Liver (tissue), 8 donors: ENCODE measurements at regions not wholly inside any gene's neighbourhood (a gene's known extent, or its start where the extent isn't known, plus 50 kb on each side); places are given as distances from the start of the nearest gene placed in this dataset.

Experiments
- DNase-seq: peaks from one replicate; pipeline ENCODE4 v3.0.0-alpha.2; 2017; ENCODE audit warnings: low spot score
- H3K27ac ChIP-seq, 2 donors: one replicate each; pipeline ENCODE4 v1.7.0; 2013; ENCODE audit warnings: inconsistent platforms in 2 of 2, low read length in 2 of 2, control low read depth in 1 of 2, low read depth in 1 of 2, mild to moderate bottlenecking in 1 of 2
- H3K27me3 ChIP-seq, 4 donors: one replicate each; pipeline versions ENCODE4 v1.6.1 to v1.7.0; 2013; ENCODE audit warnings: low read length in 3 of 4, inconsistent platforms in 1 of 4, mild to moderate bottlenecking in 1 of 4, moderate library complexity in 1 of 4; ENCODE audit not compliant: control insufficient read depth in 4 of 4, insufficient read depth in 4 of 4
- H3K36me3 ChIP-seq, 4 donors: one replicate each; pipeline versions ENCODE4 v1.6.1 to v1.7.0; 2013; ENCODE audit warnings: low read length in 3 of 4, mild to moderate bottlenecking in 3 of 4, low read depth in 1 of 4, moderate library complexity in 1 of 4; ENCODE audit not compliant: control insufficient read depth in 4 of 4, insufficient read depth in 3 of 4
- H3K4me1 ChIP-seq, 4 donors: one replicate each; pipeline versions ENCODE4 v1.6.1 to v1.7.0; 2013; ENCODE audit warnings: low read length in 3 of 4, mild to moderate bottlenecking in 3 of 4, moderate library complexity in 1 of 4; ENCODE audit not compliant: control insufficient read depth in 4 of 4, insufficient read depth in 4 of 4
- H3K4me3 ChIP-seq, 3 donors: one replicate each; pipeline versions ENCODE4 v1.6.1 to v1.7.0; 2013; ENCODE audit warnings: low read length in 3 of 3, control low read depth in 1 of 3, low read depth in 1 of 3, mild to moderate bottlenecking in 1 of 3
- H3K9ac ChIP-seq, 2 donors: one replicate each; pipeline ENCODE4 v1.7.0; 2013; ENCODE audit warnings: low read length in 2 of 2, mild to moderate bottlenecking in 2 of 2, moderate library complexity in 2 of 2, control low read depth in 1 of 2, low read depth in 1 of 2
- H3K9me3 ChIP-seq, 4 donors: one replicate each; pipeline versions ENCODE4 v1.6.1 to v1.7.0; 2013; ENCODE audit warnings: low read length in 3 of 4; ENCODE audit not compliant: control insufficient read depth in 4 of 4
- FOXA1 ChIP-seq: IDR thresholded peaks from 2 replicates; pipeline ENCODE4 v1.6.1; 2016; ENCODE audit warnings: antibody characterized with exemption
- FOXA2 ChIP-seq: IDR thresholded peaks from 2 replicates; pipeline ENCODE4 v1.6.1; 2016; ENCODE audit warnings: antibody characterized with exemption
- HNF4A ChIP-seq, 2 donors: conservative IDR thresholded peaks; 2 replicates each; pipeline ENCODE4 v1.6.1; 2016; ENCODE audit warnings: antibody characterized with exemption in 2 of 2, mild to moderate bottlenecking in 2 of 2
- HNF4G ChIP-seq: IDR thresholded peaks from 2 replicates; pipeline ENCODE4 v1.6.1; 2016; ENCODE audit warnings: antibody characterized with exemption
- JUND ChIP-seq, 2 donors: IDR thresholded peaks; 2 replicates each; pipeline ENCODE4 v1.6.1; 2016; ENCODE audit warnings: antibody characterized with exemption in 2 of 2
- NR2F2 ChIP-seq: IDR thresholded peaks from 2 replicates; pipeline ENCODE4 v1.6.1; 2016; ENCODE audit warnings: antibody characterized with exemption
- RAD21 ChIP-seq, 2 donors: IDR thresholded peaks; 2 replicates each; pipeline ENCODE4 v1.6.1; 2016; ENCODE audit warnings: antibody characterized with exemption in 2 of 2, mild to moderate bottlenecking in 2 of 2
- RXRA ChIP-seq, 2 donors: IDR thresholded peaks; 2 replicates each; pipeline ENCODE4 v1.6.1; 2017 to 2018; ENCODE audit warnings: antibody characterized with exemption in 2 of 2, mild to moderate bottlenecking in 1 of 2
- SP1 ChIP-seq: IDR thresholded peaks from 2 replicates; pipeline ENCODE4 v1.6.1; 2018; ENCODE audit warnings: antibody characterized with exemption, mild to moderate bottlenecking
- TAF1 ChIP-seq: conservative IDR thresholded peaks from 2 replicates; pipeline ENCODE4 v1.6.1; 2016; ENCODE audit warnings: antibody characterized with exemption, mild to moderate bottlenecking
- WGBS: extraction: QIAGEN DNeasy Blood & Tissue Kit; methylation state at CpG from one replicate; pipeline ENCODE4 v1.1.7; 2013; 5-methylcytosine and 5-hydroxymethylcytosine counted together
- TF ChIP-seq, protein P1 (sequence below): IDR thresholded peaks from 2 replicates; pipeline ENCODE4 v1.6.1; 2016; ENCODE audit warnings: antibody characterized with exemption
- TF ChIP-seq, protein P2 (sequence below): IDR thresholded peaks from 2 replicates; pipeline ENCODE4 v1.6.1; 2016; ENCODE audit warnings: antibody characterized with exemption
- TF ChIP-seq, protein P3 (sequence below): IDR thresholded peaks from 2 replicates; pipeline ENCODE4 v1.6.1; 2016; ENCODE audit warnings: antibody characterized with exemption
- TF ChIP-seq, protein P4 (sequence below): IDR thresholded peaks from 2 replicates; pipeline ENCODE4 v1.6.1; 2016; ENCODE audit warnings: antibody characterized with exemption, mild to moderate bottlenecking
- TF ChIP-seq, protein P5 (sequence below): fragments of 150-350 bp; IDR thresholded peaks from 2 replicates; pipeline ENCODE4 v1.5.1; 2017; ENCODE audit warnings: improper control_type of control experiment, low read depth, low read length; ENCODE audit not compliant: missing input control
- donor health status: healthy.
- donor health status: healthy.
- donor health status: healthy.
- donor health status: healthy.
- donor health status: healthy.

DNA sequence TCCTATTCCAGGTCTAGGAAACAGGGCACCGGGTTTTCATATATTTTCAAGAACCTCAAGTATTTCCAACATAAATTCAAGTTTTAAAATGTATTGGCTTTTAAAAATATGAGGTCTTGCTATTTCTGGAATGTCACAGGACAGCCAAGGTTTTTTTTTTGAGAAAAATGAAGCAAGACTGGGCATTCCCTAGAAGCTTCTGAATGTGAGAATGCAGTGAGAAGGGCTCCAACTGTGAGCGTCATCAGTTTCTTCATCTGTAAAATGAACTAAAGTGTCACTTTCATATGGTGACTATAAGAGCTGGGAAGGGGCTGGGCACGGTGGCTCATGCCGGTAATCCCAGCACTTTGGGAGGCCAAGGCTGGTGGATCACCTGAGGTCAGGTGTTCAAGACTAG, 455.8 kb upstream of the MAF start (continued):
- no peak for TF ChIP-seq RXRA (IDR thresholded peaks at IDR 0.05)
- TF ChIP-seq RAD21 (IDR thresholded peaks at IDR 0.05): no peak

DNA sequence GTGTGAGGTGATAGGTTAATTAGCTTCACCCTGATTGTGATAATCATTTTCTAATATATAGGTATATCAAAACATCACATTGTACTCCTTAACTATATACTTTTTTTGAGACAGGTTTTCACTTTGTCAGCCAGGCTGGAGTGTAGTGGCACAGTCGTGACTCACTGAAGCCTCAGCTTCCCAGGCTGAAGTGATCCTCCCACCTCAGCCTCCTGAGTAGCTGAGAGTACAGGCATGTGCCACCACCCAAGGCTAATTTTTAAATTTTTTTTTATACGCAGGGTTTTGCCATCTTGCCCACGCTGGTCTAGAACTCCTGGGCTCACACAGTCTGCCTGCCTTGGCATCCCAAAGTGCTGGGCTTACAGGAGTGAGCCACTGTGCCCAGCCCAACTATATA, 455.3 kb upstream of the MAF start:
- H3K27ac ChIP-seq: no peak overlapping the region
- WGBS: 96% methylated on average over 3 of the region's 3 CpGs
- H3K9me3 ChIP-seq: no peaks in the 10 kb centered on the region
- no peaks in the 10 kb centered on the region for H3K4me1 ChIP-seq
- no peaks in the 10 kb centered on the region for H3K36me3 ChIP-seq
- no peak for DNase-seq
- no peak overlapping the region for H3K4me3 ChIP-seq
- no peaks in the 10 kb centered on the region for H3K27me3 ChIP-seq
- TF ChIP-seq JUND (IDR thresholded peaks at IDR 0.05): no peak
- no peak for TF ChIP-seq HNF4G
- TF ChIP-seq, protein P1, sequence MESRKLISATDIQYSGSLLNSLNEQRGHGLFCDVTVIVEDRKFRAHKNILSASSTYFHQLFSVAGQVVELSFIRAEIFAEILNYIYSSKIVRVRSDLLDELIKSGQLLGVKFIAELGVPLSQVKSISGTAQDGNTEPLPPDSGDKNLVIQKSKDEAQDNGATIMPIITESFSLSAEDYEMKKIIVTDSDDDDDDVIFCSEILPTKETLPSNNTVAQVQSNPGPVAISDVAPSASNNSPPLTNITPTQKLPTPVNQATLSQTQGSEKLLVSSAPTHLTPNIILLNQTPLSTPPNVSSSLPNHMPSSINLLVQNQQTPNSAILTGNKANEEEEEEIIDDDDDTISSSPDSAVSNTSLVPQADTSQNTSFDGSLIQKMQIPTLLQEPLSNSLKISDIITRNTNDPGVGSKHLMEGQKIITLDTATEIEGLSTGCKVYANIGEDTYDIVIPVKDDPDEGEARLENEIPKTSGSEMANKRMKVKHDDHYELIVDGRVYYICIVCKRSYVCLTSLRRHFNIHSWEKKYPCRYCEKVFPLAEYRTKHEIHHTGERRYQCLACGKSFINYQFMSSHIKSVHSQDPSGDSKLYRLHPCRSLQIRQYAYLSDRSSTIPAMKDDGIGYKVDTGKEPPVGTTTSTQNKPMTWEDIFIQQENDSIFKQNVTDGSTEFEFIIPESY: no peak
- TF ChIP-seq, protein P2, sequence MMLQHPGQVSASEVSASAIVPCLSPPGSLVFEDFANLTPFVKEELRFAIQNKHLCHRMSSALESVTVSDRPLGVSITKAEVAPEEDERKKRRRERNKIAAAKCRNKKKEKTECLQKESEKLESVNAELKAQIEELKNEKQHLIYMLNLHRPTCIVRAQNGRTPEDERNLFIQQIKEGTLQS: no peak
- no peak for TF ChIP-seq HNF4A (conservative IDR thresholded peaks at IDR 0.05)
- TF ChIP-seq, protein P3, sequence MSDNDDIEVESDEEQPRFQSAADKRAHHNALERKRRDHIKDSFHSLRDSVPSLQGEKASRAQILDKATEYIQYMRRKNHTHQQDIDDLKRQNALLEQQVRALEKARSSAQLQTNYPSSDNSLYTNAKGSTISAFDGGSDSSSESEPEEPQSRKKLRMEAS: no peak
- TF ChIP-seq TAF1: no peak
- no peak for TF ChIP-seq SP1
- no peak for TF ChIP-seq NR2F2
- TF ChIP-seq RXRA (IDR thresholded peaks at IDR 0.05): no peak
- TF ChIP-seq FOXA1: no peak
- H3K9ac ChIP-seq: no peak overlapping the region

DNA sequence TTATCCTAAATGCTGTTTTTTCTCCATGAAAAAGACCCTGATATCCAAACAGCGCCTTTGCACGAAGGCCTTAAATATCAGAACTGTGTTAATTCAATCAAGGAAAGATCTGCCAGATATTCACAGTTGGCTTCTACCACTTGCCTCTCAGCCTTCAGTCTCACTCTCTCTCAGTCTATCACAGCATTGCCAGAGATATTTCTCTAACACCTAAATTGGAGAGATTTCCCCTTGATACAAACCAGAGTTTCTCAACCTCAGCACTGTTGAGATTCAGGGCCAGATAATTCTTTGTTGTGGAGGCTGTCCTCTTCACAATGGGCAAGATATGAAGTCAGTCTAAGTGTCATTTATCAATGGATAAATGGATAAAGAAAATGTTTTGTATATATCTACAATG, 454.1 kb upstream of the MAF start:
- H3K27ac ChIP-seq: no peak overlapping the region
- 95% methylated on average over 2 of the region's 2 CpGs for WGBS

More for the DNA sequence above, 454.1 kb upstream of the MAF start:
- Histone ChIP-seq H3K36me3 (no peaks in the 10 kb centered on the region), H3K4me3 (no peak overlapping the region), H3K4me1 (no peaks in the 10 kb centered on the region), H3K9ac (no peak overlapping the region), H3K27me3 (no peaks in the 10 kb centered on the region), H3K9me3 (no peaks in the 10 kb centered on the region)
- TF ChIP-seq RXRA (IDR thresholded peaks at IDR 0.05) (no peak), SP1 (no peak), HNF4A (conservative IDR thresholded peaks at IDR 0.05) (no peak), JUND (IDR thresholded peaks at IDR 0.05) (no peak), FOXA1 (no peak), FOXA2 (no peak)
- TF ChIP-seq, protein P4, sequence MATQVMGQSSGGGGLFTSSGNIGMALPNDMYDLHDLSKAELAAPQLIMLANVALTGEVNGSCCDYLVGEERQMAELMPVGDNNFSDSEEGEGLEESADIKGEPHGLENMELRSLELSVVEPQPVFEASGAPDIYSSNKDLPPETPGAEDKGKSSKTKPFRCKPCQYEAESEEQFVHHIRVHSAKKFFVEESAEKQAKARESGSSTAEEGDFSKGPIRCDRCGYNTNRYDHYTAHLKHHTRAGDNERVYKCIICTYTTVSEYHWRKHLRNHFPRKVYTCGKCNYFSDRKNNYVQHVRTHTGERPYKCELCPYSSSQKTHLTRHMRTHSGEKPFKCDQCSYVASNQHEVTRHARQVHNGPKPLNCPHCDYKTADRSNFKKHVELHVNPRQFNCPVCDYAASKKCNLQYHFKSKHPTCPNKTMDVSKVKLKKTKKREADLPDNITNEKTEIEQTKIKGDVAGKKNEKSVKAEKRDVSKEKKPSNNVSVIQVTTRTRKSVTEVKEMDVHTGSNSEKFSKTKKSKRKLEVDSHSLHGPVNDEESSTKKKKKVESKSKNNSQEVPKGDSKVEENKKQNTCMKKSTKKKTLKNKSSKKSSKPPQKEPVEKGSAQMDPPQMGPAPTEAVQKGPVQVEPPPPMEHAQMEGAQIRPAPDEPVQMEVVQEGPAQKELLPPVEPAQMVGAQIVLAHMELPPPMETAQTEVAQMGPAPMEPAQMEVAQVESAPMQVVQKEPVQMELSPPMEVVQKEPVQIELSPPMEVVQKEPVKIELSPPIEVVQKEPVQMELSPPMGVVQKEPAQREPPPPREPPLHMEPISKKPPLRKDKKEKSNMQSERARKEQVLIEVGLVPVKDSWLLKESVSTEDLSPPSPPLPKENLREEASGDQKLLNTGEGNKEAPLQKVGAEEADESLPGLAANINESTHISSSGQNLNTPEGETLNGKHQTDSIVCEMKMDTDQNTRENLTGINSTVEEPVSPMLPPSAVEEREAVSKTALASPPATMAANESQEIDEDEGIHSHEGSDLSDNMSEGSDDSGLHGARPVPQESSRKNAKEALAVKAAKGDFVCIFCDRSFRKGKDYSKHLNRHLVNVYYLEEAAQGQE: no peak
- TF ChIP-seq, protein P3: no peak
- TF ChIP-seq, protein P5, sequence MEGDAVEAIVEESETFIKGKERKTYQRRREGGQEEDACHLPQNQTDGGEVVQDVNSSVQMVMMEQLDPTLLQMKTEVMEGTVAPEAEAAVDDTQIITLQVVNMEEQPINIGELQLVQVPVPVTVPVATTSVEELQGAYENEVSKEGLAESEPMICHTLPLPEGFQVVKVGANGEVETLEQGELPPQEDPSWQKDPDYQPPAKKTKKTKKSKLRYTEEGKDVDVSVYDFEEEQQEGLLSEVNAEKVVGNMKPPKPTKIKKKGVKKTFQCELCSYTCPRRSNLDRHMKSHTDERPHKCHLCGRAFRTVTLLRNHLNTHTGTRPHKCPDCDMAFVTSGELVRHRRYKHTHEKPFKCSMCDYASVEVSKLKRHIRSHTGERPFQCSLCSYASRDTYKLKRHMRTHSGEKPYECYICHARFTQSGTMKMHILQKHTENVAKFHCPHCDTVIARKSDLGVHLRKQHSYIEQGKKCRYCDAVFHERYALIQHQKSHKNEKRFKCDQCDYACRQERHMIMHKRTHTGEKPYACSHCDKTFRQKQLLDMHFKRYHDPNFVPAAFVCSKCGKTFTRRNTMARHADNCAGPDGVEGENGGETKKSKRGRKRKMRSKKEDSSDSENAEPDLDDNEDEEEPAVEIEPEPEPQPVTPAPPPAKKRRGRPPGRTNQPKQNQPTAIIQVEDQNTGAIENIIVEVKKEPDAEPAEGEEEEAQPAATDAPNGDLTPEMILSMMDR: no peak
- TF ChIP-seq, protein P2: no peak
- no peak for DNase-seq
